ENCODE measurements at regions not wholly inside any gene's neighbourhood (a gene's known extent, or its start where the extent isn't known, plus 50 kb on each side); places are given as distances from the start of the nearest gene placed in this dataset.

GRCh38 chr4:162793571-162793970 is 373.1 kb downstream of the NAF1 start (continued):
- no peak for TF ChIP-seq CHD7 (IDR thresholded peaks at IDR 0.05; ENCODE audit: insufficient replicate concordance, low read length)
- no peak for TF ChIP-seq GTF2F1 (IDR thresholded peaks at IDR 0.05; ENCODE audit: borderline replicate concordance, low read depth, low read length)
- TF ChIP-seq POLR2AphosphoS5 (IDR thresholded peaks at IDR 0.05; ENCODE audit: low read depth, low read length) = no peak

Data from H1 (cell line).